ENCODE measurements at regions not wholly inside any gene's neighbourhood (a gene's known extent, or its start where the extent isn't known, plus 50 kb on each side); places are given as distances from the start of the nearest gene placed in this dataset.
"Not testable (repeated sequence)": the region's sequence is repeated elsewhere in the genome, so short reads cannot be mapped to it uniquely, and the experiment has no call there.

- no peak overlapping the region for H3K4me3 ChIP-seq (ENCODE audit: low read depth, low read length)
- no peak overlapping the region for H3K27ac ChIP-seq (ENCODE audit: low read depth, low read length)
- H3K4me1 ChIP-seq (ENCODE audit: control insufficient read depth, insufficient read depth, low read length): no peaks in the 10 kb centered on the region
- H3K36me3 ChIP-seq (ENCODE audit: control insufficient read depth, insufficient read depth, low read length): no peaks in the 10 kb centered on the region
- no peaks in the 10 kb centered on the region for H3K9me3 ChIP-seq (ENCODE audit: control insufficient read depth, insufficient read depth, low read length)
- no peak for DNase-seq (ENCODE audit: low read depth in 4 of 6, low spot score in 6 of 6)
- no peaks in the 10 kb centered on the region for H3K27me3 ChIP-seq (ENCODE audit: control insufficient read depth, insufficient read depth, low read length)
- WGBS (ENCODE audit: insufficient coverage): no CpG with 5 or more reads among the region's 4 CpGs
Observed at GRCh38 chr2:192993059-192993458, 798.3 kb upstream of the TMEFF2 start.

DNA sequence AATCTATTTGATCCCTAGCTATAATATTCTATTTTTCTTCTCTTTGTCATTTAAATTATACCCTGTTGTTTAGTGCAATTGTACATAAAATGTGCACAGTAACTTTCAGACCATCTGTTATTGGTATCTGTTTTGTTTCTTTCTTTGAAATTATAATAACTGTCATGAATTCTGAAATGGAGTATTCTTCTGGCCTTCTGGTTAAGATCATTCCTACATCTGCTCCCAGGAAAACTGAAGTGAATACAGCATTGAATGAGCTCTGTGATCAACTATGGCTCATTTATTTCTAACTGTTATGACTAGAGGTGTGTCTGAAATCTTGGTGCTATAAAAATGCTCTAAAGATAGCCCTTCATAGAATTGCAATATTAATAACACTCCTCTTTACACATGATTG lies 788.4 kb upstream of the TMEFF2 start:
- DNase-seq (ENCODE audit: low read depth in 4 of 6, low spot score in 6 of 6): peak in 2 of 6 donors; percentile 9 to 23
- no peaks in the 10 kb centered on the region for H3K36me3 ChIP-seq (ENCODE audit: control insufficient read depth, insufficient read depth, low read length)
- H3K4me3 ChIP-seq (ENCODE audit: low read depth, low read length): no peak overlapping the region
- H3K27ac ChIP-seq (ENCODE audit: low read depth, low read length): no peak overlapping the region
- no peaks in the 10 kb centered on the region for H3K9me3 ChIP-seq (ENCODE audit: control insufficient read depth, insufficient read depth, low read length)
- H3K27me3 ChIP-seq (ENCODE audit: control insufficient read depth, insufficient read depth, low read length): no peaks in the 10 kb centered on the region
- H3K4me1 ChIP-seq (ENCODE audit: control insufficient read depth, insufficient read depth, low read length): no peaks in the 10 kb centered on the region

DNA sequence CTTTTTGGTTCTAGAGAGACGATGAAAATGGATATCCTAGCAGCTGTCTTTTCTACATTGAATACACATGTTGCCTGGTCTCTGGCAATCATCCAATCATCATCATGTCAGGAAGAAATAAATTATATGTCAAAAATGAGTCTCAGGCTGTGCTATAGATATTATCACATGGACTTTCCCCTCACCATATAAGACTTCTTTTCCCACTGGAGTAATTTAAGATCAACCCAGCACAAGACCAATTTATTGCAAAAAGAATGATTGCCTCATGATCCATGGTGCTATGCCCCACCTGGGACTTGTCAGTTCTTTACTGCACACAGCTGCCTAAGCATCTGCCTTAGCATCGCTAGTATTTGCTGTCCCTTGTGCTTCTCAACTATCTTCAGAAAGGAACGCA lies 783.7 kb upstream of the TMEFF2 start:
- Histone ChIP-seq H3K27ac (ENCODE audit: low read depth, low read length) (no peak overlapping the region), H3K4me1 (ENCODE audit: control insufficient read depth, insufficient read depth, low read length) (no peaks in the 10 kb centered on the region), H3K27me3 (ENCODE audit: control insufficient read depth, insufficient read depth, low read length) (no peaks in the 10 kb centered on the region), H3K9me3 (ENCODE audit: control insufficient read depth, insufficient read depth, low read length) (no peaks in the 10 kb centered on the region), H3K36me3 (ENCODE audit: control insufficient read depth, insufficient read depth, low read length) (no peaks in the 10 kb centered on the region), H3K4me3 (ENCODE audit: low read depth, low read length) (no peak overlapping the region)
- DNase-seq (ENCODE audit: low read depth in 4 of 6, low spot score in 6 of 6): peak in 2 of 6 donors; percentile 3 to 66
- 67% methylated on average over 1 of the region's 3 CpGs for WGBS (ENCODE audit: insufficient coverage)

DNA sequence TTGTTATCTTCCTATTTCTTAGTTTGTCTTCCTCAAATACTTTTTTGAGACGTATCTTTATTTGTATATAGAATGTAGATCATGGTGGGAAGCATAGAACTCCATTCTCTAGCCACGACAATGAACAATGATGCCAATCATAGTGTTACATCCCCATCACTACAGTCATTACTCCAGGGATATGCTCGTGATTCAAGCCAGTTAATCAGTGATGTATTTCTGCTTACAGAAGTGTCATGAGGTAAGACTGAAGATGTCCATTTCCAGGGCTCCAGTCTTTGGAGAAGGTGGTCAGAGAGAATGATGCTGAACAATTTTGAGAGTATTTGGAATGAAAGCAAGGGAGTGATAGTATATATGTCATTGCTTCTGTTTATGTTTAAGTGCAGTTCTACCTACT lies 777.2 kb upstream of the TMEFF2 start:
- Histone ChIP-seq H3K27me3 (ENCODE audit: control insufficient read depth, insufficient read depth, low read length) (no peaks in the 10 kb centered on the region), H3K36me3 (ENCODE audit: control insufficient read depth, insufficient read depth, low read length) (no peaks in the 10 kb centered on the region), H3K9me3 (ENCODE audit: control insufficient read depth, insufficient read depth, low read length) (no peaks in the 10 kb centered on the region), H3K27ac (ENCODE audit: low read depth, low read length) (no peak overlapping the region), H3K4me3 (ENCODE audit: low read depth, low read length) (no peak overlapping the region), H3K4me1 (ENCODE audit: control insufficient read depth, insufficient read depth, low read length) (no peaks in the 10 kb centered on the region)
- no CpG with 5 or more reads among the region's 3 CpGs for WGBS (ENCODE audit: insufficient coverage)
- DNase-seq (ENCODE audit: low read depth in 4 of 6, low spot score in 6 of 6): no peak

DNA sequence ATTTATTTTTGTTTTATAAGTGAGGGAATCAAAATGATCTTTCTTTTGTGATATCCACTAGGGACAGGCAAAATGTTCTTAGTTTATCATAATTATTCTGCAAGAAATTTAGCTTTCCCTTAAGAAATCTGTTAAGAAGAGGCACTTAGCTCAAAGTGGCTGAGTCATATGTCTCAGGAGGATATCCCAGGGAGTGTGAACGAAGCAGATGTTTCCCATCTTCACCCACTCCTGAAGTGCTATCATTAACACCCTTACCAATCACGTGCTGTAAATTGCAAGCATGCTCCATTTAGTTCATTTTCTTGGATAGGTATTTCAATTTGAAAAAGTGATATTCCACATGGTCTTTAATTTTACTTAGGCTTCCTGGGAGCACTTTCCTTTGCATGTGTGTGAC lies 774.3 kb upstream of the TMEFF2 start:
- no peaks in the 10 kb centered on the region for H3K4me1 ChIP-seq (ENCODE audit: control insufficient read depth, insufficient read depth, low read length)
- DNase-seq (ENCODE audit: low read depth in 4 of 6, low spot score in 6 of 6): no peak
- H3K36me3 ChIP-seq (ENCODE audit: control insufficient read depth, insufficient read depth, low read length): no peaks in the 10 kb centered on the region
- no CpG with 5 or more reads among the region's 2 CpGs for WGBS (ENCODE audit: insufficient coverage)
- no peak overlapping the region for H3K4me3 ChIP-seq (ENCODE audit: low read depth, low read length)
- no peaks in the 10 kb centered on the region for H3K27me3 ChIP-seq (ENCODE audit: control insufficient read depth, insufficient read depth, low read length)
- no peak overlapping the region for H3K27ac ChIP-seq (ENCODE audit: low read depth, low read length)
- H3K9me3 ChIP-seq (ENCODE audit: control insufficient read depth, insufficient read depth, low read length): no peaks in the 10 kb centered on the region

GRCh38 chr2:192960945-192961344 lies 766.2 kb upstream of the TMEFF2 start:
- H3K27ac ChIP-seq (ENCODE audit: low read depth, low read length): no peak overlapping the region
- H3K27me3 ChIP-seq (ENCODE audit: control insufficient read depth, insufficient read depth, low read length): no peaks in the 10 kb centered on the region
- no peaks in the 10 kb centered on the region for H3K36me3 ChIP-seq (ENCODE audit: control insufficient read depth, insufficient read depth, low read length)
- no CpG with 5 or more reads among the region's 3 CpGs for WGBS (ENCODE audit: insufficient coverage)
- no peaks in the 10 kb centered on the region for H3K4me1 ChIP-seq (ENCODE audit: control insufficient read depth, insufficient read depth, low read length)
- no peak for DNase-seq (ENCODE audit: low read depth in 4 of 6, low spot score in 6 of 6)
- no peak overlapping the region for H3K4me3 ChIP-seq (ENCODE audit: low read depth, low read length)
- no peaks in the 10 kb centered on the region for H3K9me3 ChIP-seq (ENCODE audit: control insufficient read depth, insufficient read depth, low read length)

- H3K27me3 ChIP-seq (ENCODE audit: control insufficient read depth, insufficient read depth, low read length); H3K4me1 ChIP-seq (ENCODE audit: control insufficient read depth, insufficient read depth, low read length); DNase-seq (ENCODE audit: low read depth in 4 of 6, low spot score in 6 of 6); H3K4me3 ChIP-seq (ENCODE audit: low read depth, low read length); H3K27ac ChIP-seq (ENCODE audit: low read depth, low read length); H3K9me3 ChIP-seq (ENCODE audit: control insufficient read depth, insufficient read depth, low read length); H3K36me3 ChIP-seq (ENCODE audit: control insufficient read depth, insufficient read depth, low read length): not testable (repeated sequence)
- 84% methylated on average over 3 of the region's 7 CpGs for WGBS (ENCODE audit: insufficient coverage)
Observed at GRCh38 chr2:192958615-192959014, 763.9 kb upstream of the TMEFF2 start.

GRCh38 chr2:192957425-192957824 lies 762.7 kb upstream of the TMEFF2 start:
- H3K27me3 ChIP-seq (ENCODE audit: control insufficient read depth, insufficient read depth, low read length): no peaks in the 10 kb centered on the region
- DNase-seq (ENCODE audit: low read depth in 4 of 6, low spot score in 6 of 6): no peak
- 100% methylated on average over 4 of the region's 5 CpGs for WGBS (ENCODE audit: insufficient coverage)
- H3K4me1 ChIP-seq (ENCODE audit: control insufficient read depth, insufficient read depth, low read length): no peaks in the 10 kb centered on the region
- no peak overlapping the region for H3K4me3 ChIP-seq (ENCODE audit: low read depth, low read length)
- no peaks in the 10 kb centered on the region for H3K36me3 ChIP-seq (ENCODE audit: control insufficient read depth, insufficient read depth, low read length)
- H3K27ac ChIP-seq (ENCODE audit: low read depth, low read length): no peak overlapping the region
- H3K9me3 ChIP-seq (ENCODE audit: control insufficient read depth, insufficient read depth, low read length): no peaks in the 10 kb centered on the region

DNA sequence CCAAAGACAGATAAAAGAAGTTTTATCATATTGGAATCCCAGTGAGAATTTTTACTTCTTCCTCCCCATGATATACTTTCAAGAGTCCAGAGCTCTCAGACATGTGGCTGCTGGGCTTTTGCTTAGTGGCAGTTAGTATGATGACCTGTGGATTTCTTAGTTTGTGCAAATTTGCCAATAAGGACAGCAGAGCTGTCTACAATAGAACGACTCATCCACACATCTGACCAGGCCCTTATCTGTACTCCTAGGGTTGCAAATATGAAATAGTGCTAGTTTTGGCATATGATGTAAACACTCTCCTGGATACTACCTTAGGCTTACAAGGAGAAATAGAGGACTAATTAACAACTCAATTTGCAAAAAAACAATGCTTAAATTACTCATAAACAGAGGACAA lies 758.4 kb upstream of the TMEFF2 start:
- no peak for DNase-seq (ENCODE audit: low read depth in 4 of 6, low spot score in 6 of 6)
- Histone ChIP-seq H3K4me3 (ENCODE audit: low read depth, low read length) (no peak overlapping the region), H3K36me3 (ENCODE audit: control insufficient read depth, insufficient read depth, low read length) (no peaks in the 10 kb centered on the region), H3K9me3 (ENCODE audit: control insufficient read depth, insufficient read depth, low read length) (no peaks in the 10 kb centered on the region), H3K4me1 (ENCODE audit: control insufficient read depth, insufficient read depth, low read length) (no peaks in the 10 kb centered on the region), H3K27ac (ENCODE audit: low read depth, low read length) (no peak overlapping the region), H3K27me3 (ENCODE audit: control insufficient read depth, insufficient read depth, low read length) (no peaks in the 10 kb centered on the region)
- WGBS (ENCODE audit: insufficient coverage): no CpG with 5 or more reads among the region's 1 CpG

GRCh38 chr2:192952245-192952644 lies 757.5 kb upstream of the TMEFF2 start:
- Histone ChIP-seq H3K27ac (ENCODE audit: low read depth, low read length) (no peak overlapping the region), H3K27me3 (ENCODE audit: control insufficient read depth, insufficient read depth, low read length) (no peaks in the 10 kb centered on the region), H3K9me3 (ENCODE audit: control insufficient read depth, insufficient read depth, low read length) (no peaks in the 10 kb centered on the region), H3K36me3 (ENCODE audit: control insufficient read depth, insufficient read depth, low read length) (no peaks in the 10 kb centered on the region), H3K4me1 (ENCODE audit: control insufficient read depth, insufficient read depth, low read length) (no peaks in the 10 kb centered on the region), H3K4me3 (ENCODE audit: low read depth, low read length) (no peak overlapping the region)
- DNase-seq (ENCODE audit: low read depth in 4 of 6, low spot score in 6 of 6): no peak
- no CpG with 5 or more reads among the region's 2 CpGs for WGBS (ENCODE audit: insufficient coverage)

Measured in spinal cord (tissue), 9 donors.